ENCODE measurements at regions not wholly inside any gene's neighbourhood (a gene's known extent, or its start where the extent isn't known, plus 50 kb on each side); places are given as distances from the start of the nearest gene placed in this dataset.

DNA sequence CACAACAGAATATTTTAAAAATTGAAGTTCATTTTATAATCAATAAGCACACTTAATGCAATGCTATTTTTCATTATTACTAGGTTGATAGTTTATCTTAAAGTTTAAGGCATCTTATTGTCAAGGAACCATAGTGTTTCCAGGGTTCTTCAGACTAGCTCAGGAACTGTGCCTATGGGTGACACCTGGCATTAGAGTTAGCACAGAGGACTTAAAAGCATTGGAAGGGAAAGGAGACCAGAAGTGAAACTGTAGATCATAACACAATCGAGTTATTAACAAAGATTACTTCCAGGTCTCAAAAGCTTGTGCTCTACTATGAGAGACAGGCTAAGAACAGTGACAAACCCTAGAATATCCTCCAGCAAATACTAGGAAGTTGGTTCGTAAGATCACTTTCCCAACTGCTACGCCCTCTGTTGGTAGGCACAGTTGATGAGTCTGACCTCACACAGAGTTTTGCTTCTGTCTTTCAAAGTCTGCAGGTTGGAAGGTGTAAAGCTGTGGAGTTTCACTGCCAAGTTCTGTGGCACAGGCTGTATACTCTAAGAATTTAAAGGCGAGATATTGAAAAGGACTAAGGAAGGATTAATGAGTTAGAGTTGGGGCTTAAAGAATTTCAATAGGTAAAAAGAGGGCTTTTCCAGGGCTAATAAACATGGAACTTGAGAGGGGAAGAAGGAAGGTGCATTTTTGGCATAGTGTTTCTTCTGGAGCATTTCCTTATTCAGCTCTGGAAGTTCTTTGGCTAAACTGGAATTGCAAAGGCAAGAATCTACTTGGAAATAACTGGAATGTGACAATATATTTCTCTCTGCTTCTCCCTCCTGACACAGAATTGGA, 531.3 kb upstream of the JAG1 start:
- Mint-ChIP-seq H3K9me3 (no peaks in the 10 kb centered on the region), H3K4me1 (ENCODE audit: low read depth) (peaks cover 4% of the 10 kb centered on the region), H3K36me3 (ENCODE audit: low read depth) (no peaks in the 10 kb centered on the region), H3K27ac (no peak overlapping the region), H3K4me3 (no peak overlapping the region), H3K27me3 (no peaks in the 10 kb centered on the region)
- Histone ChIP-seq H3K4me3 (ENCODE audit: low read length) (no peak overlapping the region), H3K27ac (ENCODE audit: low read depth in 1 of 2, low read length in 2 of 2) (no peak overlapping the region), H3K27me3 (ENCODE audit: control insufficient read depth in 1 of 2, insufficient read depth in 2 of 2, low read length in 2 of 2) (no peaks in the 10 kb centered on the region), H3K36me3 (ENCODE audit: insufficient read depth, low read length) (no peaks in the 10 kb centered on the region), H3K9me3 (ENCODE audit: control insufficient read depth in 1 of 2, insufficient read depth in 1 of 2, low read length in 2 of 2) (no peaks in the 10 kb centered on the region), H3K4me1 (ENCODE audit: insufficient read depth, low read length) (no peaks in the 10 kb centered on the region)
- intact Hi-C loops (cut with DNase I, micrococcal nuclease): loop anchor here in 1 of 2 experiments (10.0 kb wide), 1 partner anchor 730 kb away; no protein-coding TSS in a partner anchor
- TF ChIP-seq, protein P1, sequence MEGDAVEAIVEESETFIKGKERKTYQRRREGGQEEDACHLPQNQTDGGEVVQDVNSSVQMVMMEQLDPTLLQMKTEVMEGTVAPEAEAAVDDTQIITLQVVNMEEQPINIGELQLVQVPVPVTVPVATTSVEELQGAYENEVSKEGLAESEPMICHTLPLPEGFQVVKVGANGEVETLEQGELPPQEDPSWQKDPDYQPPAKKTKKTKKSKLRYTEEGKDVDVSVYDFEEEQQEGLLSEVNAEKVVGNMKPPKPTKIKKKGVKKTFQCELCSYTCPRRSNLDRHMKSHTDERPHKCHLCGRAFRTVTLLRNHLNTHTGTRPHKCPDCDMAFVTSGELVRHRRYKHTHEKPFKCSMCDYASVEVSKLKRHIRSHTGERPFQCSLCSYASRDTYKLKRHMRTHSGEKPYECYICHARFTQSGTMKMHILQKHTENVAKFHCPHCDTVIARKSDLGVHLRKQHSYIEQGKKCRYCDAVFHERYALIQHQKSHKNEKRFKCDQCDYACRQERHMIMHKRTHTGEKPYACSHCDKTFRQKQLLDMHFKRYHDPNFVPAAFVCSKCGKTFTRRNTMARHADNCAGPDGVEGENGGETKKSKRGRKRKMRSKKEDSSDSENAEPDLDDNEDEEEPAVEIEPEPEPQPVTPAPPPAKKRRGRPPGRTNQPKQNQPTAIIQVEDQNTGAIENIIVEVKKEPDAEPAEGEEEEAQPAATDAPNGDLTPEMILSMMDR (IDR thresholded peaks at IDR 0.05): no peak
- peak in 4 of 14 experiments; percentile 9 to 41 (median 28) for DNase-seq
- CTCF ChIA-PET: no interaction called here
- POLR2A ChIA-PET: no interaction called here
- no peak for ATAC-seq (ENCODE audit: poor library complexity)

DNA sequence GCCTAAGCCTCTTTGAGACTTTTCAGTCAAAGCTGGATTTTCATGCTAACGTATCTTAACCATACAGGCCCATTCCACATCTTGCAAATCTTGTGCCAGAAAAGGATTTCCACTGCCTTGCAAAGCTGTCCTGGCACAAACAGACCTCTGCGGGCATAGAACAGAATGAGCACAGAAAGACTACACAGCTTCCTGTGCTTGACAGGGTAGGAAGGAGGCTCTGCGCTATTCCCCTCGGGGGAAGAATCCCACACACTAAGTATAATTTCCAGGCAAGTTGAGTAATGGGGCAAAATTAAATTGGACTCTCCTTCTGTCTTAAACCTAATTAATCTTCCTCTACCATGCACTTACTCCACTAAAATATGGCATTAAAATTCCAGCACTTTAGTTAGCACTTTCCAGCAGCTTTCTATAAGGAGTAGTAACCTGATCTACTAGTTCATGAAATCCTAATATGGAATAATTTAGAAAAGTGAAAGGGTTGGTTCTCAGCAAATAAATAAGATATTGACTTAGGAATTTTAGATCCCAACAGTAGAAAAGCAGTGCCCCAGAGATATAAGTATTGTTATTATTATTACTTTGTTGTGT, 532.1 kb upstream of the JAG1 start:
- Histone ChIP-seq H3K9me3 (ENCODE audit: control insufficient read depth in 1 of 2, insufficient read depth in 1 of 2, low read length in 2 of 2) (no peaks in the 10 kb centered on the region), H3K36me3 (ENCODE audit: insufficient read depth, low read length) (no peaks in the 10 kb centered on the region), H3K4me1 (ENCODE audit: insufficient read depth, low read length) (no peaks in the 10 kb centered on the region), H3K27me3 (ENCODE audit: control insufficient read depth in 1 of 2, insufficient read depth in 2 of 2, low read length in 2 of 2) (no peaks in the 10 kb centered on the region), H3K27ac (ENCODE audit: low read depth in 1 of 2, low read length in 2 of 2) (no peak overlapping the region), H3K4me3 (ENCODE audit: low read length) (no peak overlapping the region)
- DNase-seq: no peak
- no peaks in the 10 kb centered on the region for H3K9me3 Mint-ChIP-seq
- ChIA-PET CTCF (no interaction called here), POLR2A (no interaction called here)
- H3K27ac Mint-ChIP-seq: no peak overlapping the region
- H3K36me3 Mint-ChIP-seq (ENCODE audit: low read depth): no peaks in the 10 kb centered on the region
- TF ChIP-seq, protein P1 (IDR thresholded peaks at IDR 0.05): no peak
- intact Hi-C loops (cut with DNase I, micrococcal nuclease): loop anchor here in 1 of 2 experiments (10.0 kb wide), 1 partner anchor 731 kb away; no protein-coding TSS in a partner anchor
- no peak overlapping the region for H3K4me3 Mint-ChIP-seq
- peaks cover 4% of the 10 kb centered on the region for H3K4me1 Mint-ChIP-seq (ENCODE audit: low read depth)
- H3K27me3 Mint-ChIP-seq: no peaks in the 10 kb centered on the region
- no peak for ATAC-seq (ENCODE audit: poor library complexity)

DNA sequence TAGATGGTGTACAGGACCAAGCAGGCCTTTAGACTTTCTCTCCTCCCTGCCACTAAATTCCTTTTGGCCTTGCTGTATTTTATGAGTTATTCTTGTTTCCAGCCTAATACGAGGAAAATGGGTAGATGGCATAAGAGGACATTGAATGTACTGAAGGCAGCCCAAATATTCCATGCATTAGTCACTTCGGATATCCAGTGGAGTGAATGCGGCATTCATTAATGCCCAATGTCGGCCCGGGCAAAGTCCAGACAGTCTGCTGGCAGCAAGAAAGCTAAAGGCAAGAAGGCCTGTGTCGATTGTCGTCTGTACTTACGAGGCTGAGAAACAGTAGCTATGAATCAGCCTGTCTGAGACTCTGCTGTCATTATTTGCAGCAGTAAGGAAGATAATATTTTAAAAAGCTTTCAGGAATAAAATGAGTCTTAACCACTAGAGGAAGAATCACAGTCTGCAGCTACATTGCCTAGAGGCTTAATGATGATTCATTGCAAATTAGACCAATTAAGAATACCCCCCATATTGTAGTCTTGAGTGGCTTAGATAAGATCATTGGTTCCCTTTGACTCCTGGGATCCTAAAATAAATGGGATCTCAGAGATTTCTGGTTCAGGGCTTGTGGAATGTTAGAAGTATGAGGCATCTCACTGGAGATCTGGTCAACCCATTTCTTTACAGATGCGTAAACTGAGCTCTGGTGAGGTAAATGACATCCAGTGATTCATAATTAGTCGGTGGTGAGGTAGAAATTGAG, 534.1 kb upstream of the JAG1 start:
- no peaks in the 10 kb centered on the region for H3K9me3 ChIP-seq (ENCODE audit: control insufficient read depth in 1 of 2, insufficient read depth in 1 of 2, low read length in 2 of 2)
- no peak overlapping the region for H3K27ac Mint-ChIP-seq

More for the DNA sequence above, 534.1 kb upstream of the JAG1 start:
- TF ChIP-seq, protein P1 (IDR thresholded peaks at IDR 0.05): no peak
- intact Hi-C loops (cut with DNase I, micrococcal nuclease): loop anchor here in 1 of 2 experiments (10.0 kb wide), 1 partner anchor 733 kb away; no protein-coding TSS in a partner anchor
- Histone ChIP-seq H3K4me1 (ENCODE audit: insufficient read depth, low read length) (no peaks in the 10 kb centered on the region), H3K27me3 (ENCODE audit: control insufficient read depth in 1 of 2, insufficient read depth in 2 of 2, low read length in 2 of 2) (no peaks in the 10 kb centered on the region), H3K27ac (ENCODE audit: low read depth in 1 of 2, low read length in 2 of 2) (no peak overlapping the region), H3K36me3 (ENCODE audit: insufficient read depth, low read length) (no peaks in the 10 kb centered on the region), H3K4me3 (ENCODE audit: low read length) (no peak overlapping the region)
- DNase-seq (no peak), ATAC-seq (ENCODE audit: poor library complexity) (no peak)
- H3K4me3 Mint-ChIP-seq: no peak overlapping the region
- H3K4me1 Mint-ChIP-seq (ENCODE audit: low read depth): peaks cover 4% of the 10 kb centered on the region
- ChIA-PET CTCF (no interaction called here), POLR2A (no interaction called here)
- H3K27me3 Mint-ChIP-seq: no peaks in the 10 kb centered on the region
- no peaks in the 10 kb centered on the region for H3K9me3 Mint-ChIP-seq
- no peaks in the 10 kb centered on the region for H3K36me3 Mint-ChIP-seq (ENCODE audit: low read depth)

Measured in CD4-positive, alpha-beta T cell (primary cell).